PC-3 (cell line): ENCODE measurements at regions not wholly inside any gene's neighbourhood (a gene's known extent, or its start where the extent isn't known, plus 50 kb on each side); places are given as distances from the start of the nearest gene placed in this dataset.

ENCODE experiments used
- ATAC-seq: fragments of 200-7000 bp; cut with Tn5 transposase; 2 replicates; pipeline ENCODE4 v1.9.1; 2020; ENCODE audit warnings: mild to moderate bottlenecking, moderate library complexity
- BruUV-seq: library from RNA; stranded (reverse); fragments of 400-500 nt; replicated peaks from 2 replicates; lab custom pipeline; 2021; lab: Mats Ljungman, UMichigan
- CTCF ChIA-PET: fragments of 300-600 bp; sonication (Branson Sonifier 250); formaldehyde crosslinking; loops from one replicate; lab custom pipeline; 2022; ENCODE audit warnings: antibody characterized with exemption; lab: Charles Lee
- POLR2A ChIA-PET: fragments of 300-600 bp; sonication (Branson Sonifier 250); formaldehyde crosslinking; loops from one replicate; lab custom pipeline; 2022; ENCODE audit warnings: antibody characterized with exemption; ENCODE audit not compliant: unreplicated experiment; lab: Charles Lee
- DNase-seq: peaks from one replicate; pipeline ENCODE4 v3.0.0-alpha.2; 2015
- H2AFZ ChIP-seq: fragments of 300-600 bp; sonication (generic); 2 replicates; pipeline ENCODE4 v1.6.0; 2016; ENCODE audit warnings: antibody characterized with exemption, low read length
- H3F3A ChIP-seq: fragments of 300-600 bp; sonication (generic); one replicate; pipeline ENCODE4 v1.6.0; 2017; ENCODE audit warnings: antibody characterized with exemption, low read length, control low read depth, mild to moderate bottlenecking; ENCODE audit not compliant: unreplicated experiment
- H3K27ac ChIP-seq: fragments of 300-600 bp; sonication (generic); 2 replicates; pipeline ENCODE4 v1.5.1; 2016; ENCODE audit warnings: mild to moderate bottlenecking, low read length
- H3K27me3 ChIP-seq: fragments of 300-600 bp; sonication (generic); 2 replicates; pipeline ENCODE4 v1.6.1; 2016; ENCODE audit warnings: low read length, mixed read lengths
- H3K36me3 ChIP-seq: fragments of 300-600 bp; sonication (generic); 2 replicates; pipeline ENCODE4 v1.6.1; 2016; ENCODE audit warnings: low read depth, mixed run types, low read length, mixed read lengths
- H3K4me1 ChIP-seq: fragments of 300-600 bp; sonication (generic); 2 replicates; pipeline ENCODE4 v1.5.1; 2016; ENCODE audit warnings: low read length; ENCODE audit not compliant: insufficient read depth
- H3K4me2 ChIP-seq: fragments of 300-600 bp; sonication (generic); 2 replicates; pipeline ENCODE4 v1.6.0; 2016; ENCODE audit warnings: low read length
- H3K4me3 ChIP-seq: fragments of 300-600 bp; sonication (generic); 2 replicates; pipeline ENCODE4 v1.5.1; 2016; ENCODE audit warnings: mild to moderate bottlenecking, low read length, mixed read lengths
- H3K79me2 ChIP-seq: fragments of 300-600 bp; sonication (generic); 2 replicates; pipeline ENCODE4 v1.6.1; 2017; ENCODE audit warnings: low read length, mixed read lengths
- H3K9ac ChIP-seq: fragments of 300-600 bp; sonication (generic); 2 replicates; pipeline ENCODE4 v1.6.0; 2016; ENCODE audit warnings: mild to moderate bottlenecking, low read length
- H3K9me2 ChIP-seq: fragments of 300-600 bp; sonication (generic); replicated peaks from 2 replicates; pipeline ENCODE4 v1.6.1; 2016; ENCODE audit warnings: mixed run types, low read length, mixed read lengths
- H3K9me3 ChIP-seq: fragments of 300-600 bp; sonication (generic); 2 replicates; pipeline ENCODE4 v1.6.1; 2016; ENCODE audit warnings: low read length, mixed read lengths
- H4K20me1 ChIP-seq: fragments of 300-600 bp; sonication (generic); 2 replicates; pipeline ENCODE4 v1.6.1; 2016; ENCODE audit warnings: low read length, mixed read lengths
- CTCF ChIP-seq: fragments of 300-600 bp; sonication (generic); conservative IDR thresholded peaks from 2 replicates; pipeline ENCODE4 v1.5.1; 2017; ENCODE audit warnings: antibody characterized with exemption, low read depth, mild to moderate bottlenecking, low read length
- EZH2 ChIP-seq: fragments of 300-600 bp; sonication (generic); IDR thresholded peaks from one replicate; pipeline ENCODE4 v1.6.1; 2017; ENCODE audit warnings: antibody characterized with exemption, mild to moderate bottlenecking, low read length; ENCODE audit not compliant: unreplicated experiment
- EZH2phosphoT487 ChIP-seq: fragments of 300-600 bp; sonication (generic); IDR thresholded peaks from 2 replicates; pipeline ENCODE4 v1.6.1; 2018; ENCODE audit warnings: mild to moderate bottlenecking, antibody characterized with exemption, low read length, borderline replicate concordance
- intact Hi-C: fragments of 100-400 bp; cut with micrococcal nuclease; formaldehyde crosslinking; loops from 2 replicates; pipeline ENCODE4 v1.9.0; 2023

GRCh38 chr20:16816192-16816591 lies 68.0 kb downstream of the OTOR start:
- no peaks in the 10 kb centered on the region for H3F3A ChIP-seq
- no peak for DNase-seq
- H3K4me2 ChIP-seq = no peak overlapping the region
- no peaks in the 10 kb centered on the region for H3K79me2 ChIP-seq
- POLR2A ChIA-PET = no interaction called here
- no peaks in the 10 kb centered on the region for H4K20me1 ChIP-seq
- peaks cover 14% of the 10 kb centered on the region for H3K4me1 ChIP-seq
- H2AFZ ChIP-seq = no peak overlapping the region
- intact Hi-C loops = no loop called here
- no peak overlapping the region for H3K27ac ChIP-seq
- H3K9me3 ChIP-seq = no peaks in the 10 kb centered on the region
- no peaks in the 10 kb centered on the region for H3K9me2 ChIP-seq
- H3K9ac ChIP-seq = no peak overlapping the region
- CTCF ChIA-PET = interaction anchor here (0.8 kb wide), 1 partner anchor 15 kb away, joined by 3 read pairs; no protein-coding TSS in a partner anchor
- no peak overlapping the region for H3K4me3 ChIP-seq
- BruUV-seq = no TSS peak
- TF ChIP-seq CTCF = no peak
- TF ChIP-seq EZH2phosphoT487 = no peak
- TF ChIP-seq EZH2 = no peak
- H3K36me3 ChIP-seq = no peaks in the 10 kb centered on the region
- no peak for ATAC-seq
- H3K27me3 ChIP-seq = peaks cover 61% of the 10 kb centered on the region

GRCh38 chr20:16819483-16819882 lies 71.3 kb downstream of the OTOR start:
- Histone ChIP-seq H3K4me1 (peaks cover 14% of the 10 kb centered on the region), H3K27me3 (peaks cover 44% of the 10 kb centered on the region), H2AFZ (no peak overlapping the region), H3K4me2 (peak overlapping the region; percentile 46; the same call in 1 of the 2 replicates), H3K9me3 (no peaks in the 10 kb centered on the region), H3K27ac (no peak overlapping the region), H4K20me1 (no peaks in the 10 kb centered on the region), H3K4me3 (no peak overlapping the region), H3K9ac (no peak overlapping the region), H3K36me3 (no peaks in the 10 kb centered on the region), H3K9me2 (no peaks in the 10 kb centered on the region), H3F3A (no peaks in the 10 kb centered on the region), H3K79me2 (no peaks in the 10 kb centered on the region)
- CTCF ChIA-PET = no interaction called here
- POLR2A ChIA-PET = no interaction called here
- BruUV-seq = no TSS peak
- intact Hi-C loops = no loop called here
- DNase-seq = peak; percentile 78
- TF ChIP-seq EZH2phosphoT487 = no peak
- no peak for TF ChIP-seq EZH2
- ATAC-seq = peak; percentile 85

DNA sequence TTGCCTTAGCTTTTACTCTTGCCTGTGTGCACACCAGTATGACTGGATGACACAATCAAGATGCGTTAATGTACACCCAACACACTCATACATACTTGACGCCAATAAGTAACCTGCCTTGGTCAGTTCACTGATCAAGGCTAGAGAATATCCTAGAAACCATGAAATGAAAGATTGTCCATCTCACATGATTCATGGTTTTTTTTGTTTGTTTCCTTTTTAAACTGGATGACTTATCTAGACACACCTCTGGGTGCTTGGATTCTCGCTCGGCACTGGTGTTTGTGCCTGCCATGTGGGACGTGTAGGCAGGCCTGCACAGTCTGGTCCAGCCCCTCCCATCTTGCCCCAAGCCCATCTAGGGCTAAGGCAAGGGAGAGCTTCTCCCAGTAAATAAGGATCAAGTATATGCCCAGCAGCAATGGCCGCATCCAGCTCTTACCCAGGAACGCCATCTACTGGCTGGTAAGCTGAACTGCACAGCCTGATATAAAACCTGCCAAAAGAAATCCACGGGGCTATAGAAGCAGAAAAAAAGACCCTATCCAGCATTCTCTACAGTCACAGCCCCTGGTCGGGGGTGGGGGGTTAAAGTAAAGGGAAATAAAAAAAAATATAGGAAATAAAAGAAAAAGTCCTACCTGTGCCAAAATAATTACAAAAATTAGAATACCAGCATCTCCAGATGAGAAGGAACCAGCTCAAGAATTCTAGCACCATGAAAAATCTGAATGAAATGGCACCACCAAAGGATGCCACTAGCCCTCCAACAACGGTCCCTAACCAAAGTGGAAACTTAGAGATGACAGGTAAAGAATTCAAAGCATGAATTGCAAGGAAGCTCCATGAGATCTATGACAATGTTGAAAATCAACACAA lies 73.3 kb downstream of the OTOR start:
- H3K79me2 ChIP-seq = no peaks in the 10 kb centered on the region
- H3K4me2 ChIP-seq = peak overlapping the region; percentile 49
- ChIA-PET POLR2A (no interaction called here), CTCF (interaction anchor here (0.6 to 1.7 kb wide), 5 partner anchors 18 to 950 kb away, joined by 3 to 22 read pairs (median 8); no protein-coding TSS in a partner anchor)
- H3F3A ChIP-seq = no peaks in the 10 kb centered on the region
- no peaks in the 10 kb centered on the region for H4K20me1 ChIP-seq
- H3K4me1 ChIP-seq = peaks cover 14% of the 10 kb centered on the region
- no peak overlapping the region for H3K27ac ChIP-seq
- no peaks in the 10 kb centered on the region for H3K9me3 ChIP-seq
- H3K27me3 ChIP-seq = peaks cover 32% of the 10 kb centered on the region; the same call in 1 of the 2 replicates
- peak; percentile 57 for ATAC-seq
- H3K36me3 ChIP-seq = no peaks in the 10 kb centered on the region
- no peak overlapping the region for H3K9ac ChIP-seq
- TF ChIP-seq CTCF = peak; percentile 95
- TF ChIP-seq EZH2phosphoT487 = no peak
- peak; percentile 69 for DNase-seq
- no peak overlapping the region for H3K4me3 ChIP-seq
- H3K9me2 ChIP-seq = no peaks in the 10 kb centered on the region
- intact Hi-C loops = loop anchor here (1.0 to 5.0 kb wide), 2 partner anchors 19 to 611 kb away; no protein-coding TSS in a partner anchor
- peak overlapping the region; percentile 40; the same call in 1 of the 2 replicates for H2AFZ ChIP-seq
- BruUV-seq = no TSS peak
